Spleen (tissue), 7 donors: ENCODE measurements at regions not wholly inside any gene's neighbourhood (a gene's known extent, or its start where the extent isn't known, plus 50 kb on each side); places are given as distances from the start of the nearest gene placed in this dataset.
"Not testable (repeated sequence)": the region's sequence is repeated elsewhere in the genome, so short reads cannot be mapped to it uniquely, and the experiment has no call there.

ENCODE experiments used
- POLR2A ChIP-seq, 3 donors: fragments of 450-650 bp; IDR thresholded peaks; one replicate each; pipeline ENCODE4 v1.5.1; 2017; ENCODE audit warnings: antibody characterized with exemption in 3 of 3, mild to moderate bottlenecking in 1 of 3
- TF ChIP-seq, protein P1 (sequence below), 11 experiments: fragments of 200-600 bp in 7 of 11; fragments of 450-650 bp in 4 of 11; sonication (generic) in 4 of 11; IDR thresholded peaks in 8 of 11; conservative IDR thresholded peaks in 3 of 11; 1 replicate in 7 of 11; 2 replicates in 4 of 11; pipeline versions ENCODE4 v1.4.0 to v1.8.0; 2016 to 2021; ENCODE audit warnings: antibody characterized with exemption in 11 of 11, inconsistent platforms in 4 of 11, mild to moderate bottlenecking in 1 of 11
- donor health status: DM: no; HTN: no; CAD: no; lungs with moderate emphysema.
- donor health status: DM: no; HTN: no; CAD: no.
- donor health status: DM: no; HTN: no; CAD: no.

DNA sequence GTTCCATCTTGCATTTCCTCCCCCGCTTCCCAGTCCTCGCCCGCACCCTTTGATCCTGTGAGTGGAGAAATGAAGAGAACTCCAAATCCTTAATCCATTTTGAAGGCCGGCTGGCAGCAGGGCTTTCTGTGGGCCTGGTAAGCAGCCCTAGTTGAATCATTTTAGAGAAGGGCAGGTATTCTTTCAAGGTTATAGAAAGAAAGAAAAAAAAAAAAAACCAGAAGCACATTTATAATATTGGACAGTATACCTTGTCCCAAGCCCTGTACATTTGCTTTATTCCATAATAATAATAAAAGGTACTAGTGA, 103.7 kb downstream of the PROP1 start:
- TF ChIP-seq, protein P1, sequence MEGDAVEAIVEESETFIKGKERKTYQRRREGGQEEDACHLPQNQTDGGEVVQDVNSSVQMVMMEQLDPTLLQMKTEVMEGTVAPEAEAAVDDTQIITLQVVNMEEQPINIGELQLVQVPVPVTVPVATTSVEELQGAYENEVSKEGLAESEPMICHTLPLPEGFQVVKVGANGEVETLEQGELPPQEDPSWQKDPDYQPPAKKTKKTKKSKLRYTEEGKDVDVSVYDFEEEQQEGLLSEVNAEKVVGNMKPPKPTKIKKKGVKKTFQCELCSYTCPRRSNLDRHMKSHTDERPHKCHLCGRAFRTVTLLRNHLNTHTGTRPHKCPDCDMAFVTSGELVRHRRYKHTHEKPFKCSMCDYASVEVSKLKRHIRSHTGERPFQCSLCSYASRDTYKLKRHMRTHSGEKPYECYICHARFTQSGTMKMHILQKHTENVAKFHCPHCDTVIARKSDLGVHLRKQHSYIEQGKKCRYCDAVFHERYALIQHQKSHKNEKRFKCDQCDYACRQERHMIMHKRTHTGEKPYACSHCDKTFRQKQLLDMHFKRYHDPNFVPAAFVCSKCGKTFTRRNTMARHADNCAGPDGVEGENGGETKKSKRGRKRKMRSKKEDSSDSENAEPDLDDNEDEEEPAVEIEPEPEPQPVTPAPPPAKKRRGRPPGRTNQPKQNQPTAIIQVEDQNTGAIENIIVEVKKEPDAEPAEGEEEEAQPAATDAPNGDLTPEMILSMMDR (IDR thresholded peaks at IDR 0.05 in 8 of 11, conservative IDR thresholded peaks at IDR 0.05 in 3 of 11) = not testable (repeated sequence)
- not testable (repeated sequence) for TF ChIP-seq POLR2A (IDR thresholded peaks at IDR 0.05)
